ENCODE measurements at regions not wholly inside any gene's neighbourhood (a gene's known extent, or its start where the extent isn't known, plus 50 kb on each side); places are given as distances from the start of the nearest gene placed in this dataset.

DNA sequence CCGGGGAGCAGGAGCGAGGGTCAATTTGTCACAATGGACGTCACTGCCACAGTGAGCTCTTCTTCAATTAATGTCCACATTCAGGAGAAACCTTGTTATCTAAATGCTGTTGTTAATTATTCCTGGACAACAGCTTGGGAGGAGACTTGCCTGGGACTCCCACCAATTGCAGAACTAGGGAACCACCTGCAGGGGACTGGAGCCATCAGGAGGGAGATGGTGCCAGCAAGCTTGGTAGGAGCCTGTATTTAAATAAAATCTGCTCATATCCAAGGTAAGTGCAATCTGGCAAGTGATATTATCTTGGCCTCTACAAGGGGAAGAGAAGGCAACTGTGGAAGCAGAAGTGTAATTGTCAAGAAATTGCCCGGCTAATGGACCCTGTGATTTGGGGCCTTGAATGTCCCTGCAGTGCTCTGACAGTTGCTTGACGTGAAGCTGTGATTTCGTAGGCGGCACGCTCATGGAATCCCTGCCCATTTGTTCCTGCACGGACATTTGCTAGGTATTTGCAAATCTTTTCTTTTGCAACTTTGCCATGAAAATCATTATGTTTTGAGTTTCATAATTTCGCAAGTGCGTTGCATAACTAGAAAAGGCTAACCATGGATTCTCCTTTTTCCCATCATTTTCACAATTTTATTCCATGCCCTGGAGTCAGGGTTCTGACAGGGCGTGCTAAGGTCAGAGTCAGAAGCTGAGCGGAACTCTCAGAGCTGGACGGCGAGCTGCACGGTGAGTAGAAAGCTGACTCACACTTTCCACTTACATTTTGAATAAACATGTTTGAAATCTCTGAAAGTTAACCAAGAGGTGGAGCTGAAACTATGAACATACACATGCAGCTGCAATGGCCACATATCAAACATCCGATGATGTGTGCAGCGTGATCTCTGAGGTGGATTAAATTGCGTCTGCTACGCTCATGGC, 84.9 kb upstream of the TCERG1L start:
- Histone ChIP-seq H3K9me3 (no peaks in the 10 kb centered on the region), H3K4me3 (no peak overlapping the region), H3K4me2 (no peak overlapping the region), H3K27ac (no peak overlapping the region), H3K4me1 (no peaks in the 10 kb centered on the region)
- CTCF ChIA-PET: interaction anchor here (0.6 kb wide), 1 partner anchor 29 kb away, joined by 3 read pairs; no protein-coding TSS in a partner anchor
- no peak for TF ChIP-seq CEBPB (IDR thresholded peaks at IDR 0.05)
- no peak for TF ChIP-seq ZFP36 (IDR thresholded peaks at IDR 0.05; ENCODE audit: borderline replicate concordance, partially characterized antibody)
- TF ChIP-seq, protein P1, sequence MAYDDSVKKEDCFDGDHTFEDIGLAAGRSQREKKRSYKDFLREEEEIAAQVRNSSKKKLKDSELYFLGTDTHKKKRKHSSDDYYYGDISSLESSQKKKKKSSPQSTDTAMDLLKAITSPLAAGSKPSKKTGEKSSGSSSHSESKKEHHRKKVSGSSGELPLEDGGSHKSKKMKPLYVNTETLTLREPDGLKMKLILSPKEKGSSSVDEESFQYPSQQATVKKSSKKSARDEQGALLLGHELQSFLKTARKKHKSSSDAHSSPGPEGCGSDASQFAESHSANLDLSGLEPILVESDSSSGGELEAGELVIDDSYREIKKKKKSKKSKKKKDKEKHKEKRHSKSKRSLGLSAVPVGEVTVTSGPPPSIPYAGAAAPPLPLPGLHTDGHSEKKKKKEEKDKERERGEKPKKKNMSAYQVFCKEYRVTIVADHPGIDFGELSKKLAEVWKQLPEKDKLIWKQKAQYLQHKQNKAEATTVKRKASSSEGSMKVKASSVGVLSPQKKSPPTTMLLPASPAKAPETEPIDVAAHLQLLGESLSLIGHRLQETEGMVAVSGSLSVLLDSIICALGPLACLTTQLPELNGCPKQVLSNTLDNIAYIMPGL (CRISPR knock-in tag; IDR thresholded peaks at IDR 0.05; ENCODE audit: borderline replicate concordance): no peak
- no peak for TF ChIP-seq ZNF302 (CRISPR knock-in tag; IDR thresholded peaks at IDR 0.05)
- TF ChIP-seq MAFK (IDR thresholded peaks at IDR 0.05; ENCODE audit: partially characterized antibody): no peak
- TF ChIP-seq ZC3H11A (IDR thresholded peaks at IDR 0.05): no peak
- TF ChIP-seq SMC3 (IDR thresholded peaks at IDR 0.05): no peak
- TF ChIP-seq CHD2 (IDR thresholded peaks at IDR 0.05; ENCODE audit: low read length, partially characterized antibody): no peak
- TF ChIP-seq JUNB (IDR thresholded peaks at IDR 0.05): no peak
- TF ChIP-seq HOXA7 (CRISPR knock-in tag; IDR thresholded peaks at IDR 0.05): no peak
- no peak for TF ChIP-seq FOSB (CRISPR knock-in tag; IDR thresholded peaks at IDR 0.05)
- no peak for TF ChIP-seq MAZ (IDR thresholded peaks at IDR 0.05; ENCODE audit: borderline replicate concordance, low read depth, low read length)
- TF ChIP-seq ESRRA (IDR thresholded peaks at IDR 0.05; ENCODE audit: borderline replicate concordance, low read length): no peak
- no peak for TF ChIP-seq EHMT2 (IDR thresholded peaks at IDR 0.05; ENCODE audit: low read depth)
- 21% methylated on average over 20 of the region's 20 CpGs for WGBS (ENCODE audit: missing lambda C conversion rate)
- DNase-seq (ENCODE audit: low read depth in 1 of 2, low spot score in 1 of 2) (peak in 1 of 2 experiments; percentile 6), FAIRE-seq (no peak), ATAC-seq (peak in 1 of 2 experiments; percentile 45; a peak in 1 of 6 replicates)
- POLR2A ChIA-PET: no interaction called here

- Histone ChIP-seq H3K27ac (no peak overlapping the region), H3K9me3 (no peaks in the 10 kb centered on the region), H3K4me2 (no peak overlapping the region), H3K4me1 (no peaks in the 10 kb centered on the region), H3K4me3 (no peak overlapping the region)
- WGBS (ENCODE audit: missing lambda C conversion rate): 0% methylated on average over 1 of the region's 5 CpGs
- DNase-seq (ENCODE audit: low read depth in 1 of 2, low spot score in 1 of 2) (no peak), FAIRE-seq (no peak), ATAC-seq (no peak)
- ChIA-PET CTCF (no interaction called here), POLR2A (no interaction called here)
- no peak for TF ChIP-seq PBX3 (IDR thresholded peaks at IDR 0.05)
- TF ChIP-seq, protein P1 (CRISPR knock-in tag; IDR thresholded peaks at IDR 0.05; ENCODE audit: borderline replicate concordance): no peak
Observed at GRCh38 chr10:131398166-131398565, 86.6 kb upstream of the TCERG1L start.

DNA sequence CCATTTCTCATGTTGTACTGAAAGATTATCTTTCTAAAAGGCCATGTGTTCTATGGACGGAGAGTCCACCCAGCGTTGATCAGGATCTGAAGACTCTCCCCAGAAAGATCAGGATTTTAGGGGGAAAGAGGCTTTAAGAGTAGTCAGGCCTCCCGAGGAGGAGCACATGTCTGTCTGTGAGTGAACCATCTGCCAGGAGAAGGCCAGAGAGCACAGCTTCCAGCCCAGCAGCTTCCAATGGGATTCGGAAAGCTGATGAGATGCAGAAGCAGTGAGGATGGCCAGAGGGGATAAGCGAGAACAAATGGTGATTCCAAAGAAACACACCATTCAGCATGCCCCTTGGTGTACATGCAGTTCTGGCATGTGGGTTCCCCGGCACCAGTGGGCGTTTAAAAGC, 88.5 kb upstream of the TCERG1L start:
- CTCF ChIA-PET: no interaction called here
- ATAC-seq: no peak
- H3K4me1 ChIP-seq: no peaks in the 10 kb centered on the region
- H3K4me3 ChIP-seq: no peak overlapping the region
- POLR2A ChIA-PET: no interaction called here
- DNase-seq (ENCODE audit: low read depth in 1 of 2, low spot score in 1 of 2): no peak
- no peak overlapping the region for H3K27ac ChIP-seq
- WGBS (ENCODE audit: missing lambda C conversion rate): 11% methylated on average over 7 of the region's 7 CpGs
- H3K4me2 ChIP-seq: no peak overlapping the region
- no peak for FAIRE-seq
- no peaks in the 10 kb centered on the region for H3K9me3 ChIP-seq
- TF ChIP-seq POLR2A (IDR thresholded peaks at IDR 0.05; ENCODE audit: low read length): no peak
- TF ChIP-seq TFCP2L1 (CRISPR knock-in tag; IDR thresholded peaks at IDR 0.05): no peak
- no peak for TF ChIP-seq EHMT2 (IDR thresholded peaks at IDR 0.05; ENCODE audit: low read depth)
- no peak for TF ChIP-seq MAZ (IDR thresholded peaks at IDR 0.05; ENCODE audit: borderline replicate concordance, low read depth, low read length)
- TF ChIP-seq, protein P2, sequence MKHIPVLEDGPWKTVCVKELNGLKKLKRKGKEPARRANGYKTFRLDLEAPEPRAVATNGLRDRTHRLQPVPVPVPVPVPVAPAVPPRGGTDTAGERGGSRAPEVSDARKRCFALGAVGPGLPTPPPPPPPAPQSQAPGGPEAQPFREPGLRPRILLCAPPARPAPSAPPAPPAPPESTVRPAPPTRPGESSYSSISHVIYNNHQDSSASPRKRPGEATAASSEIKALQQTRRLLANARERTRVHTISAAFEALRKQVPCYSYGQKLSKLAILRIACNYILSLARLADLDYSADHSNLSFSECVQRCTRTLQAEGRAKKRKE (CRISPR knock-in tag; IDR thresholded peaks at IDR 0.05; ENCODE audit: low read depth): no peak
- TF ChIP-seq RCOR1 (IDR thresholded peaks at IDR 0.05; ENCODE audit: low read depth, low read length): no peak
- no peak for TF ChIP-seq ZSCAN20 (CRISPR knock-in tag; IDR thresholded peaks at IDR 0.05)
- TF ChIP-seq, protein P3, sequence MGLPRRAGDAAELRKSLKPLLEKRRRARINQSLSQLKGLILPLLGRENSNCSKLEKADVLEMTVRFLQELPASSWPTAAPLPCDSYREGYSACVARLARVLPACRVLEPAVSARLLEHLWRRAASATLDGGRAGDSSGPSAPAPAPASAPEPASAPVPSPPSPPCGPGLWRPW (IDR thresholded peaks at IDR 0.05): no peak
- TF ChIP-seq GATA3 (IDR thresholded peaks at IDR 0.05; ENCODE audit: borderline replicate concordance): no peak
- no peak for TF ChIP-seq JUNB (IDR thresholded peaks at IDR 0.05)
- no peak for TF ChIP-seq NPAS2 (CRISPR knock-in tag; IDR thresholded peaks at IDR 0.05; ENCODE audit: borderline replicate concordance)
- TF ChIP-seq BCL3 (IDR thresholded peaks at IDR 0.05): no peak
- TF ChIP-seq, protein P4, sequence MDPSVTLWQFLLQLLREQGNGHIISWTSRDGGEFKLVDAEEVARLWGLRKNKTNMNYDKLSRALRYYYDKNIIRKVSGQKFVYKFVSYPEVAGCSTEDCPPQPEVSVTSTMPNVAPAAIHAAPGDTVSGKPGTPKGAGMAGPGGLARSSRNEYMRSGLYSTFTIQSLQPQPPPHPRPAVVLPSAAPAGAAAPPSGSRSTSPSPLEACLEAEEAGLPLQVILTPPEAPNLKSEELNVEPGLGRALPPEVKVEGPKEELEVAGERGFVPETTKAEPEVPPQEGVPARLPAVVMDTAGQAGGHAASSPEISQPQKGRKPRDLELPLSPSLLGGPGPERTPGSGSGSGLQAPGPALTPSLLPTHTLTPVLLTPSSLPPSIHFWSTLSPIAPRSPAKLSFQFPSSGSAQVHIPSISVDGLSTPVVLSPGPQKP (IDR thresholded peaks at IDR 0.05; ENCODE audit: low read depth, low read length): no peak
